ENCODE measurements at regions not wholly inside any gene's neighbourhood (a gene's known extent, or its start where the extent isn't known, plus 50 kb on each side); places are given as distances from the start of the nearest gene placed in this dataset.

DNA sequence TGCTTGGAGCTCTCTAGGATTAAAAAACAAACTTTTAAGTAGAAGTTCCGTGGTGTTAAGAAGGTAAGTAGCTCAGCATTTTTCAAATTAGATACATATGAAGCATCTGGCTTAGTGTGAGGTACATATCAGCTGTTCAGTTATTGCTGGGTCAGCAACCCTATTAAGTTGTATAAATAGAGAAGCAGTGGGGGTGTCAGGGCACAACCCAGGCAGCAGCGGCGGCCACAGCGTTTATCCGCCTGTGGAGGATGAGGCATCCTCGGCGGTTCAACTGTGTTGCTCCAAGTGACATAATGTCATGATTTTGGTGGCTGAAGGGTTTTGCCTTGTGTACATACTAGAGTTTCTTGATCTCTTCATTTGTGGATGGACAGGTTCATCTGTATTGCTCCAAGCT is 54.6 kb upstream of the KIF5B start:
- H3K4me1 ChIP-seq (ENCODE audit: low read depth, poor library complexity, severe bottlenecking) = no peaks in the 10 kb centered on the region
- H4K20me1 ChIP-seq (ENCODE audit: insufficient read depth) = no peaks in the 10 kb centered on the region
- no peak overlapping the region for H3K9ac ChIP-seq
- H2AFZ ChIP-seq (ENCODE audit: low read depth) = no peak overlapping the region
- H3K27me3 ChIP-seq (ENCODE audit: insufficient read depth, low read depth) = no peaks in the 10 kb centered on the region
- TF ChIP-seq, protein P1, sequence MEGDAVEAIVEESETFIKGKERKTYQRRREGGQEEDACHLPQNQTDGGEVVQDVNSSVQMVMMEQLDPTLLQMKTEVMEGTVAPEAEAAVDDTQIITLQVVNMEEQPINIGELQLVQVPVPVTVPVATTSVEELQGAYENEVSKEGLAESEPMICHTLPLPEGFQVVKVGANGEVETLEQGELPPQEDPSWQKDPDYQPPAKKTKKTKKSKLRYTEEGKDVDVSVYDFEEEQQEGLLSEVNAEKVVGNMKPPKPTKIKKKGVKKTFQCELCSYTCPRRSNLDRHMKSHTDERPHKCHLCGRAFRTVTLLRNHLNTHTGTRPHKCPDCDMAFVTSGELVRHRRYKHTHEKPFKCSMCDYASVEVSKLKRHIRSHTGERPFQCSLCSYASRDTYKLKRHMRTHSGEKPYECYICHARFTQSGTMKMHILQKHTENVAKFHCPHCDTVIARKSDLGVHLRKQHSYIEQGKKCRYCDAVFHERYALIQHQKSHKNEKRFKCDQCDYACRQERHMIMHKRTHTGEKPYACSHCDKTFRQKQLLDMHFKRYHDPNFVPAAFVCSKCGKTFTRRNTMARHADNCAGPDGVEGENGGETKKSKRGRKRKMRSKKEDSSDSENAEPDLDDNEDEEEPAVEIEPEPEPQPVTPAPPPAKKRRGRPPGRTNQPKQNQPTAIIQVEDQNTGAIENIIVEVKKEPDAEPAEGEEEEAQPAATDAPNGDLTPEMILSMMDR (conservative IDR thresholded peaks at IDR 0.05; ENCODE audit: low read depth, low read length) = no peak
- no peaks in the 10 kb centered on the region for H3K36me3 ChIP-seq (ENCODE audit: insufficient read depth)
- no peak overlapping the region for H3K4me2 ChIP-seq
- H3K79me2 ChIP-seq (ENCODE audit: insufficient read depth, low read depth) = no peaks in the 10 kb centered on the region
- H3K4me3 ChIP-seq (IDR thresholded peaks at IDR 0.05; ENCODE audit: insufficient read depth, low read depth, low read length) = no peak overlapping the region
- H3K27ac ChIP-seq = no peak overlapping the region

DNA sequence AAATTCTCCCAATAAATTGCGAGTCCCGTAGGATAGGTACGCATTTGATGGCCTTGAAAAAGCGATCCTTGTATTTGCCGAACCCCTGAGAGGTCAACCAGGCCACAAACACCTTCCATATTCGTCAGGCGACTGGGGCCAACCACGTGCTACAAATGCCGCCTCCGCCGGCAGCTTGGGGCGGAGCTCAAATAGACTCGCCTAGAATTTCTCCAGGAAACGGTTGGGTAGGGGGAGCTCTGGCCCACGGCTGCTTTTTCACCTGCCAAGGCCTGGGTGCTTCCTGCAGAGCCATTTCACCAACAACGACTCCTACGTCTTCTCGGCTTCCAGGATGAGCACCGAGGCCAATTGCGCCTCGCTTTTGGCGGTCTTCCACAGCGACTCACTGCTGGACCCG is 53.4 kb upstream of the KIF5B start:
- no peaks in the 10 kb centered on the region for H4K20me1 ChIP-seq (ENCODE audit: insufficient read depth)
- no peaks in the 10 kb centered on the region for H3K27me3 ChIP-seq (ENCODE audit: insufficient read depth, low read depth)
- no peaks in the 10 kb centered on the region for H3K4me1 ChIP-seq (ENCODE audit: low read depth, poor library complexity, severe bottlenecking)
- no peak overlapping the region for H2AFZ ChIP-seq (ENCODE audit: low read depth)
- H3K4me2 ChIP-seq = no peak overlapping the region
- no peak overlapping the region for H3K4me3 ChIP-seq (IDR thresholded peaks at IDR 0.05; ENCODE audit: insufficient read depth, low read depth, low read length)
- TF ChIP-seq, protein P1 (conservative IDR thresholded peaks at IDR 0.05; ENCODE audit: low read depth, low read length) = no peak
- no peak overlapping the region for H3K27ac ChIP-seq
- H3K36me3 ChIP-seq (ENCODE audit: insufficient read depth) = no peaks in the 10 kb centered on the region
- no peaks in the 10 kb centered on the region for H3K79me2 ChIP-seq (ENCODE audit: insufficient read depth, low read depth)
- H3K9ac ChIP-seq = no peak overlapping the region

Data from KMS-11 (cell line).